Calu3 (cell line): ENCODE measurements at regions not wholly inside any gene's neighbourhood (a gene's known extent, or its start where the extent isn't known, plus 50 kb on each side); places are given as distances from the start of the nearest gene placed in this dataset.

Experiments
- BruUV-seq: library from RNA; stranded (reverse); fragments of 400-500 nt; replicated peaks from 2 replicates; lab custom pipeline; 2021; lab: Mats Ljungman, UMichigan
- CTCF ChIA-PET: fragments of 300-600 bp; sonication (Branson Sonifier 250); formaldehyde crosslinking; loops from one replicate; lab custom pipeline; 2022; ENCODE audit warnings: antibody characterized with exemption; lab: Charles Lee
- DNase-seq: peaks from one replicate; pipeline ENCODE4 v3.0.0; 2022
- H3K27ac Mint-ChIP-seq: one replicate; pipeline ENCODE4 v1.8.0; 2022; ENCODE audit warnings: mixed read lengths; ENCODE audit not compliant: unreplicated experiment
- H3K27me3 Mint-ChIP-seq: one replicate; pipeline ENCODE4 v1.8.0; 2022; ENCODE audit warnings: mixed read lengths; ENCODE audit not compliant: unreplicated experiment
- H3K36me3 Mint-ChIP-seq: one replicate; pipeline ENCODE4 v1.8.0; 2022; ENCODE audit warnings: mild to moderate bottlenecking, moderate library complexity, mixed read lengths; ENCODE audit not compliant: insufficient read depth, unreplicated experiment
- H3K4me1 Mint-ChIP-seq: one replicate; pipeline ENCODE4 v1.8.0; 2022; ENCODE audit warnings: mild to moderate bottlenecking, low read depth, mixed read lengths; ENCODE audit not compliant: unreplicated experiment
- H3K4me3 Mint-ChIP-seq: one replicate; pipeline ENCODE4 v1.8.0; 2022; ENCODE audit warnings: mild to moderate bottlenecking, low read depth, moderate library complexity, mixed read lengths; ENCODE audit not compliant: unreplicated experiment
- H3K9me3 Mint-ChIP-seq: one replicate; pipeline ENCODE4 v1.8.0; 2022; ENCODE audit warnings: low read depth, mixed read lengths; ENCODE audit not compliant: unreplicated experiment
- intact Hi-C: fragments of 100-400 bp; cut with micrococcal nuclease; formaldehyde crosslinking; loops from one replicate; pipeline ENCODE4 v1.10.0; 2022; ENCODE audit not compliant: unreplicated experiment
- TF ChIP-seq, protein P1 (sequence below): fragments of 200-600 bp; IDR thresholded peaks from one replicate; pipeline ENCODE4 v1.8.0; 2022; ENCODE audit warnings: antibody characterized with exemption; ENCODE audit not compliant: unreplicated experiment

- DNase-seq = no peak
- H3K36me3 Mint-ChIP-seq = no peaks in the 10 kb centered on the region
- CTCF ChIA-PET = no interaction called here
- no peaks in the 10 kb centered on the region for H3K27me3 Mint-ChIP-seq
- H3K4me3 Mint-ChIP-seq = no peak overlapping the region
- BruUV-seq = no TSS peak
- H3K27ac Mint-ChIP-seq = no peak overlapping the region
- intact Hi-C loops = no loop called here
- TF ChIP-seq, protein P1, sequence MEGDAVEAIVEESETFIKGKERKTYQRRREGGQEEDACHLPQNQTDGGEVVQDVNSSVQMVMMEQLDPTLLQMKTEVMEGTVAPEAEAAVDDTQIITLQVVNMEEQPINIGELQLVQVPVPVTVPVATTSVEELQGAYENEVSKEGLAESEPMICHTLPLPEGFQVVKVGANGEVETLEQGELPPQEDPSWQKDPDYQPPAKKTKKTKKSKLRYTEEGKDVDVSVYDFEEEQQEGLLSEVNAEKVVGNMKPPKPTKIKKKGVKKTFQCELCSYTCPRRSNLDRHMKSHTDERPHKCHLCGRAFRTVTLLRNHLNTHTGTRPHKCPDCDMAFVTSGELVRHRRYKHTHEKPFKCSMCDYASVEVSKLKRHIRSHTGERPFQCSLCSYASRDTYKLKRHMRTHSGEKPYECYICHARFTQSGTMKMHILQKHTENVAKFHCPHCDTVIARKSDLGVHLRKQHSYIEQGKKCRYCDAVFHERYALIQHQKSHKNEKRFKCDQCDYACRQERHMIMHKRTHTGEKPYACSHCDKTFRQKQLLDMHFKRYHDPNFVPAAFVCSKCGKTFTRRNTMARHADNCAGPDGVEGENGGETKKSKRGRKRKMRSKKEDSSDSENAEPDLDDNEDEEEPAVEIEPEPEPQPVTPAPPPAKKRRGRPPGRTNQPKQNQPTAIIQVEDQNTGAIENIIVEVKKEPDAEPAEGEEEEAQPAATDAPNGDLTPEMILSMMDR = no peak
- H3K9me3 Mint-ChIP-seq = no peaks in the 10 kb centered on the region
- no peaks in the 10 kb centered on the region for H3K4me1 Mint-ChIP-seq
Observed at GRCh38 chr21:31538816-31539215, 120.7 kb upstream of the SOD1 start.

- H3K27me3 Mint-ChIP-seq = no peaks in the 10 kb centered on the region
- H3K27ac Mint-ChIP-seq = no peak overlapping the region
- no peak overlapping the region for H3K4me3 Mint-ChIP-seq
- BruUV-seq = no TSS peak
- H3K9me3 Mint-ChIP-seq = no peaks in the 10 kb centered on the region
- H3K36me3 Mint-ChIP-seq = no peaks in the 10 kb centered on the region
- DNase-seq = no peak
- no peaks in the 10 kb centered on the region for H3K4me1 Mint-ChIP-seq
- TF ChIP-seq, protein P1 = no peak
- CTCF ChIA-PET = no interaction called here
- intact Hi-C loops = no loop called here
Observed at GRCh38 chr21:31537872-31538576, 121.5 kb upstream of the SOD1 start.

- no TSS peak for BruUV-seq
- Mint-ChIP-seq H3K27me3 (no peaks in the 10 kb centered on the region), H3K4me3 (no peak overlapping the region), H3K27ac (no peak overlapping the region), H3K36me3 (no peaks in the 10 kb centered on the region), H3K9me3 (no peaks in the 10 kb centered on the region), H3K4me1 (peaks cover 6% of the 10 kb centered on the region)
- DNase-seq = no peak
- TF ChIP-seq, protein P1 = no peak
- intact Hi-C loops = no loop called here
- CTCF ChIA-PET = no interaction called here
Observed at GRCh38 chr21:31536138-31536537, 123.4 kb upstream of the SOD1 start.

DNA sequence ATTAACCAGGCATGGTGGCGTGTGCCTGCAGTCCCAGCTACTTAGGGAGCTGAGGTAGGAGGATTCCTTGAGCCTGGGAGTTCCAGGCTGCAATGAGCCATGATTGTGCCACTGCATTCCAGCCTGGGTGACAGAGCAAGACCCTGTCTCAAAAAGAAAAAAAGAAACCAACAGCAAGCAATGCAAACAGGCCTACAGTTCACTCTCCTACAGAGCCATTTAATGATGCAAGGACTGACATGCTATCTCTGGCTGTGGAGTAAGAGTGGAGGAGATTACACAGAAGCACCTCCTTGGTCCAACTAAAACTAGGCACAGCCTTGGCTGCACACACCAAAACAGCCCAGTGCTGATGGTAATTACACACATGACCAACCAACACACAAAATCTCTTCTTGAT is 127.5 kb upstream of the SOD1 start:
- BruUV-seq = no TSS peak
- TF ChIP-seq, protein P1 = no peak
- H3K4me3 Mint-ChIP-seq = no peak overlapping the region
- CTCF ChIA-PET = no interaction called here
- no peak for DNase-seq
- peaks cover 12% of the 10 kb centered on the region for H3K4me1 Mint-ChIP-seq
- H3K36me3 Mint-ChIP-seq = no peaks in the 10 kb centered on the region
- H3K27me3 Mint-ChIP-seq = no peaks in the 10 kb centered on the region
- H3K27ac Mint-ChIP-seq = no peak overlapping the region
- H3K9me3 Mint-ChIP-seq = no peaks in the 10 kb centered on the region
- intact Hi-C loops = no loop called here
